Endothelial cell of umbilical vein (primary cell): ENCODE measurements at regions not wholly inside any gene's neighbourhood (a gene's known extent, or its start where the extent isn't known, plus 50 kb on each side); places are given as distances from the start of the nearest gene placed in this dataset.

ENCODE experiments used
- BruUV-seq: library from RNA; stranded (reverse); fragments of 400-500 nt; replicated peaks from 2 replicates; lab custom pipeline; 2021; lab: Mats Ljungman, UMichigan
- CTCF ChIA-PET: fragments of 300-600, 350-600 bp; sonication (Branson Sonifier 250); formaldehyde crosslinking; loops from one replicate; lab custom pipeline; 2021; ENCODE audit warnings: antibody characterized with exemption, inconsistent platforms; lab: Charles Lee
- POLR2A ChIA-PET: fragments of 300-600, 350-600 bp; sonication (Branson Sonifier 250); formaldehyde crosslinking; loops from one replicate; lab custom pipeline; 2021; ENCODE audit warnings: antibody characterized with exemption, inconsistent platforms; lab: Charles Lee
- DNase-seq: peaks from one replicate; pipeline ENCODE4 v3.0.0-alpha.2; 2011; ENCODE audit warnings: low read depth, low spot score
- FAIRE-seq: peaks from 2 replicates; lab custom pipeline; 2011; peaks lifted over from hg19 to GRCh38; lab: Jason Lieb, UNC
- H2AFZ ChIP-seq: 2 replicates; pipeline ENCODE4 v1.6.0; 2012; ENCODE audit warnings: low read depth, low read length, control low read depth, inconsistent platforms
- H3K27ac ChIP-seq: 2 replicates; pipeline ENCODE4 v1.5.1; 2011; ENCODE audit warnings: low read depth, mild to moderate bottlenecking, control low read depth, low read length, moderate library complexity; ENCODE audit not compliant: insufficient read depth
- H3K27me3 ChIP-seq, 2 experiments: 2 replicates each; pipeline versions ENCODE4 v1.6.0 to v1.6.1; 2011; ENCODE audit warnings: low read length in 2 of 2, mixed read lengths in 1 of 2; ENCODE audit not compliant: control insufficient read depth in 2 of 2, insufficient read depth in 2 of 2
- H3K36me3 ChIP-seq, 2 experiments: 2 replicates in 1 of 2; 3 replicates in 1 of 2; pipeline ENCODE4 v1.5.1; 2011; ENCODE audit warnings: low read length in 2 of 2, mild to moderate bottlenecking in 1 of 2, moderate library complexity in 1 of 2; ENCODE audit not compliant: control insufficient read depth in 2 of 2, insufficient read depth in 2 of 2; ENCODE audit errors: extremely low read depth in 1 of 2
- H3K4me1 ChIP-seq: 3 replicates; pipeline ENCODE4 v1.5.1; 2011; ENCODE audit warnings: mild to moderate bottlenecking, low read length; ENCODE audit not compliant: control insufficient read depth, insufficient read depth; ENCODE audit errors: extremely low read depth
- H3K4me2 ChIP-seq: 2 replicates; pipeline ENCODE4 v1.6.1; 2011; ENCODE audit warnings: low read length, control low read depth, mixed read lengths; ENCODE audit not compliant: insufficient read depth
- H3K4me3 ChIP-seq, 3 experiments: fragments of 200-600 bp in 1 of 3; sonication (generic), shearing (Covaris generic) in 1 of 3; replicated peaks in 1 of 3; 2 replicates each; pipeline ENCODE4 v1.5.1; 2011 to 2016; ENCODE audit warnings: control low read depth in 3 of 3, low read length in 3 of 3, mild to moderate bottlenecking in 2 of 3, inconsistent platforms in 1 of 3, low read depth in 1 of 3, moderate library complexity in 1 of 3; ENCODE audit not compliant: insufficient read depth in 1 of 3
- H3K79me2 ChIP-seq: 2 replicates; pipeline ENCODE4 v1.6.0; 2012; ENCODE audit warnings: low read length, inconsistent platforms; ENCODE audit not compliant: control insufficient read depth, insufficient read depth
- H3K9ac ChIP-seq: replicated peaks from 2 replicates; pipeline ENCODE3; 2011; ENCODE audit warnings: low read length, control low read depth; ENCODE audit not compliant: insufficient read depth; ENCODE audit errors: extremely low read depth
- H3K9me1 ChIP-seq: replicated peaks from 3 replicates; pipeline ENCODE4 v1.6.0; 2011; ENCODE audit warnings: mild to moderate bottlenecking, low read length; ENCODE audit not compliant: control insufficient read depth, insufficient read depth; ENCODE audit errors: extremely low read depth
- H3K9me3 ChIP-seq: replicated peaks from 2 replicates; pipeline ENCODE4 v1.5.1; 2012; ENCODE audit warnings: low read length, inconsistent platforms; ENCODE audit not compliant: control insufficient read depth, insufficient read depth
- H4K20me1 ChIP-seq: replicated peaks from 2 replicates; pipeline ENCODE3; 2011; ENCODE audit warnings: mild to moderate bottlenecking, low read length; ENCODE audit not compliant: control insufficient read depth, insufficient read depth; ENCODE audit errors: extremely low read depth
- CTCF ChIP-seq, 2 donors: IDR thresholded peaks; 1 replicate in 1 of 2; 2 replicates in 1 of 2; pipeline ENCODE4 v1.5.1; 2011; ENCODE audit warnings: low read length in 2 of 2, mild to moderate bottlenecking in 2 of 2, moderate library complexity in 2 of 2, control low read depth in 1 of 2, inconsistent platforms in 1 of 2, low read depth in 1 of 2; ENCODE audit not compliant: insufficient read depth in 1 of 2; ENCODE audit errors: extremely low read depth in 1 of 2
- EZH2 ChIP-seq: IDR thresholded peaks from 2 replicates; pipeline ENCODE4 v1.6.1; 2012; ENCODE audit warnings: borderline replicate concordance, low read depth, mild to moderate bottlenecking, moderate library complexity, low read length, inconsistent platforms; ENCODE audit not compliant: severe bottlenecking
- FOS ChIP-seq: IDR thresholded peaks from 2 replicates; pipeline ENCODE4 v1.6.1; 2011; ENCODE audit warnings: mild to moderate bottlenecking, low read length, moderate library complexity, borderline replicate concordance; ENCODE audit not compliant: insufficient read depth
- GATA2 ChIP-seq: IDR thresholded peaks from 2 replicates; pipeline ENCODE4 v1.7.0; 2011; ENCODE audit warnings: low read depth, mild to moderate bottlenecking, moderate library complexity, mixed read lengths, low read length; ENCODE audit not compliant: insufficient read length, insufficient read depth
- MAX ChIP-seq: IDR thresholded peaks from 2 replicates; pipeline ENCODE4 v1.6.1; 2011; ENCODE audit not compliant: insufficient read depth, insufficient read length
- POLR2AphosphoS5 ChIP-seq: IDR thresholded peaks from 2 replicates; pipeline ENCODE4 v1.6.1; 2012; ENCODE audit warnings: low read depth, mild to moderate bottlenecking, control low read depth, low read length, moderate library complexity; ENCODE audit not compliant: insufficient read depth
- dilution Hi-C: fragments of 300-500 bp; cut with MboI; formaldehyde crosslinking; loops from one replicate; pipeline ENCODE4 v1.15.0; 2019; ENCODE audit warnings: low sequenced_read_pairs; ENCODE audit not compliant: extremely low pct_ligation_motif_present
- intact Hi-C: fragments of 100-400 bp; cut with micrococcal nuclease; formaldehyde crosslinking; loops from one replicate; pipeline ENCODE4 v1.10.0; 2022

GRCh38 chr21:14881863-14882499 lies 182.8 kb downstream of the NRIP1 start:
- Histone ChIP-seq H3K27me3 (no peaks in the 10 kb centered on the region), H3K36me3 (no peaks in the 10 kb centered on the region), H3K9ac (no peak overlapping the region), H2AFZ (no peak overlapping the region), H3K27ac (no peak overlapping the region), H3K4me2 (no peak overlapping the region), H3K79me2 (no peaks in the 10 kb centered on the region), H3K4me1 (peaks cover 47% of the 10 kb centered on the region), H3K9me1 (no peaks in the 10 kb centered on the region), H3K9me3 (no peaks in the 10 kb centered on the region), H3K4me3 (no peak overlapping the region), H4K20me1 (no peaks in the 10 kb centered on the region)
- TF ChIP-seq CTCF (IDR thresholded peaks at IDR 0.05; ENCODE audit: extremely low read depth in 1 of 2, insufficient read depth in 1 of 2, low read depth in 1 of 2, low read length in 2 of 2), result no peak
- TF ChIP-seq MAX, result no peak
- TF ChIP-seq POLR2AphosphoS5, result no peak
- ChIA-PET POLR2A (no interaction called here), CTCF (interaction anchor here (5.7 kb wide), 1 partner anchor 18 kb away, joined by 33 read pairs; no protein-coding TSS in a partner anchor)
- DNase-seq, result no peak
- no TSS peak for BruUV-seq
- dilution Hi-C loops (no loop called here), intact Hi-C loops (loop anchor here (5.0 kb wide), 1 partner anchor 475 kb away; no protein-coding TSS in a partner anchor)
- FAIRE-seq, result no peak

- no TSS peak for BruUV-seq
- peak; percentile 59 for FAIRE-seq
Observed at GRCh38 chr21:14880922-14881321, 183.9 kb downstream of the NRIP1 start.

More at GRCh38 chr21:14880922-14881321, 183.9 kb downstream of the NRIP1 start:
- Histone ChIP-seq H3K79me2 (no peaks in the 10 kb centered on the region), H3K9me3 (no peaks in the 10 kb centered on the region), H3K4me2 (no peak overlapping the region), H2AFZ (no peak overlapping the region), H4K20me1 (no peaks in the 10 kb centered on the region), H3K27ac (no peak overlapping the region), H3K4me3 (no peak overlapping the region), H3K4me1 (peaks cover 47% of the 10 kb centered on the region), H3K9ac (no peak overlapping the region), H3K36me3 (no peaks in the 10 kb centered on the region), H3K9me1 (no peaks in the 10 kb centered on the region), H3K27me3 (no peaks in the 10 kb centered on the region)
- peak; percentile 47 for DNase-seq
- dilution Hi-C loops, result no loop called here
- ChIA-PET POLR2A (no interaction called here), CTCF (interaction anchor here (0.8 to 5.7 kb wide), 6 partner anchors 9 to 602 kb away, joined by 3 to 33 read pairs (median 6); partner anchors contain the start of gene NRIP1)
- TF ChIP-seq GATA2 (peak; percentile 93), FOS (peak; percentile 63), EZH2 (no peak), CTCF (IDR thresholded peaks at IDR 0.05; ENCODE audit: extremely low read depth in 1 of 2, insufficient read depth in 1 of 2, low read depth in 1 of 2, low read length in 2 of 2) (no peak), MAX (no peak)
- intact Hi-C loops, result loop anchor here (5.0 kb wide), 1 partner anchor 476 kb away; no protein-coding TSS in a partner anchor
